SK-N-SH (cell line): ENCODE measurements at regions not wholly inside any gene's neighbourhood (a gene's known extent, or its start where the extent isn't known, plus 50 kb on each side); places are given as distances from the start of the nearest gene placed in this dataset.

Experiments
- CTCF ChIA-PET: fragments of 300-600, 350-600 bp; formaldehyde crosslinking; extraction: SDS; loops from one replicate; lab custom pipeline; 2021; lab: Yijun Ruan, JAX
- POLR2A ChIA-PET: fragments of 350-600 bp; sonication (Branson Sonifier 250); formaldehyde crosslinking; extraction: SDS; loops from one replicate; lab custom pipeline; 2020; ENCODE audit warnings: antibody characterized with exemption, inconsistent platforms; lab: Yijun Ruan, JAX
- DNase-seq: peaks from one replicate; pipeline ENCODE4 v3.0.0; 2012
- H2AFZ ChIP-seq: fragments of 200-600 bp; sonication (generic); 2 replicates; pipeline ENCODE4 v1.8.1; 2016; ENCODE audit warnings: antibody characterized with exemption, mild to moderate bottlenecking, low read depth
- H3F3A ChIP-seq: fragments of 200-600 bp; sonication (generic); replicated peaks from 2 replicates; pipeline ENCODE3; 2016; ENCODE audit warnings: antibody characterized with exemption, mild to moderate bottlenecking; ENCODE audit not compliant: insufficient read depth
- H3K27ac ChIP-seq, 2 experiments: fragments of 200-500 bp in 1 of 2; fragments of 200-600 bp in 1 of 2; sonication (Bioruptor generic) in 1 of 2; sonication (generic), shearing (Covaris generic) in 1 of 2; 2 replicates each; pipeline versions ENCODE4 v1.5.1 to v1.6.1; 2014 to 2016; ENCODE audit warnings: low read depth in 2 of 2, inconsistent platforms in 1 of 2, low read length in 1 of 2, mild to moderate bottlenecking in 1 of 2, mixed read lengths in 1 of 2
- H3K27me3 ChIP-seq: fragments of 200-600 bp; sonication (generic), shearing (Covaris generic); 2 replicates; pipeline ENCODE4 v1.6.1; 2016; ENCODE audit warnings: mixed run types; ENCODE audit not compliant: insufficient read depth
- H3K36me3 ChIP-seq, 2 experiments: fragments of 200-500 bp in 1 of 2; fragments of 200-600 bp in 1 of 2; sonication (Bioruptor generic) in 1 of 2; sonication (generic) in 1 of 2; replicated peaks in 1 of 2; 2 replicates each; pipeline versions ENCODE3 to v1.5.1; 2014 to 2016; ENCODE audit warnings: low read length in 1 of 2, mild to moderate bottlenecking in 1 of 2; ENCODE audit not compliant: insufficient read depth in 2 of 2, control insufficient read depth in 1 of 2
- H3K4me1 ChIP-seq, 2 experiments: fragments of 200-500 bp in 1 of 2; fragments of 200-600 bp in 1 of 2; sonication (Bioruptor generic) in 1 of 2; sonication (generic), shearing (Covaris generic) in 1 of 2; 2 replicates each; pipeline versions ENCODE4 v1.5.1 to v1.6.1; 2014 to 2016; ENCODE audit warnings: low read depth in 1 of 2, low read length in 1 of 2, mixed run types in 1 of 2; ENCODE audit not compliant: insufficient read depth in 2 of 2, control insufficient read depth in 1 of 2
- H3K4me2 ChIP-seq: fragments of 200-600 bp; sonication (generic), shearing (Covaris generic); 2 replicates; pipeline ENCODE4 v1.6.1; 2017; ENCODE audit warnings: mixed run types
- H3K4me3 ChIP-seq, 2 experiments: fragments of 200-500 bp in 1 of 2; fragments of 200-600 bp in 1 of 2; sonication (Bioruptor generic) in 1 of 2; sonication (generic), shearing (Covaris generic) in 1 of 2; 2 replicates each; pipeline versions ENCODE4 v1.5.1 to v1.8.1; 2014 to 2016; ENCODE audit warnings: low read depth in 2 of 2, inconsistent platforms in 1 of 2, low read length in 1 of 2, mild to moderate bottlenecking in 1 of 2, mixed read lengths in 1 of 2, moderate library complexity in 1 of 2
- H3K79me2 ChIP-seq: fragments of 200-600 bp; sonication (generic); 2 replicates; pipeline ENCODE4 v1.8.1; 2017; ENCODE audit warnings: mild to moderate bottlenecking; ENCODE audit not compliant: insufficient read depth
- H3K9ac ChIP-seq: fragments of 200-600 bp; sonication (generic); 2 replicates; pipeline ENCODE4 v1.6.1; 2017; ENCODE audit warnings: mixed run types
- H3K9me2 ChIP-seq: fragments of 200-600 bp; sonication (generic); 2 replicates; pipeline ENCODE4 v1.6.1; 2017; ENCODE audit warnings: mixed run types
- H3K9me3 ChIP-seq: fragments of 200-600 bp; sonication (generic); 2 replicates; pipeline ENCODE4 v1.6.1; 2017; ENCODE audit warnings: mixed run types, mild to moderate bottlenecking, moderate library complexity
- H4K20me1 ChIP-seq: fragments of 200-600 bp; sonication (generic); 2 replicates; pipeline ENCODE4 v1.6.1; 2017; ENCODE audit warnings: mild to moderate bottlenecking, mixed run types; ENCODE audit not compliant: insufficient read depth
- EP300 ChIP-seq, 2 experiments: IDR thresholded peaks; 2 replicates each; pipeline versions ENCODE4 v1.4.0 to v1.6.1; 2012; ENCODE audit warnings: borderline replicate concordance in 1 of 2, low read depth in 1 of 2, low read length in 1 of 2
- EZH2phosphoT487 ChIP-seq: fragments of 200-600 bp; sonication (generic); IDR thresholded peaks from 2 replicates; pipeline ENCODE4 v1.6.1; 2017; ENCODE audit warnings: low read depth, mixed run types, mild to moderate bottlenecking, antibody characterized with exemption, moderate library complexity, borderline replicate concordance
- FOXJ3 ChIP-seq: sonication (generic); formaldehyde crosslinking; IDR thresholded peaks from 2 replicates; pipeline ENCODE4 v1.5.1; 2020; ENCODE audit warnings: mild to moderate bottlenecking, missing genetic modification reagents
- GATA2 ChIP-seq: sonication (generic); formaldehyde crosslinking; IDR thresholded peaks from 2 replicates; pipeline ENCODE4 v1.5.0; 2020; ENCODE audit warnings: mild to moderate bottlenecking, missing genetic modification reagents
- JUND ChIP-seq: IDR thresholded peaks from 2 replicates; pipeline ENCODE4 v1.4.0; 2012
- MXI1 ChIP-seq: IDR thresholded peaks from 2 replicates; pipeline ENCODE4 v1.6.1; 2012; ENCODE audit warnings: mild to moderate bottlenecking, low read depth, low read length, improper control_type of control experiment
- NFIC ChIP-seq: IDR thresholded peaks from 2 replicates; pipeline ENCODE4 v1.4.0; 2012; ENCODE audit warnings: borderline replicate concordance
- POLR2AphosphoS5 ChIP-seq: IDR thresholded peaks from 2 replicates; pipeline ENCODE4 v1.6.1; 2012; ENCODE audit warnings: low read depth, low read length
- RCOR1 ChIP-seq: fragments of 150-350 bp; IDR thresholded peaks from 2 replicates; pipeline ENCODE4 v1.6.1; 2017; ENCODE audit warnings: antibody characterized with exemption, low read length
- SIN3A ChIP-seq: IDR thresholded peaks from 2 replicates; pipeline ENCODE4 v1.6.1; 2012; ENCODE audit warnings: low read depth, mild to moderate bottlenecking, low read length, moderate library complexity, borderline replicate concordance
- SMC3 ChIP-seq: IDR thresholded peaks from 2 replicates; pipeline ENCODE4 v1.6.1; 2012; ENCODE audit warnings: low read depth, low read length, improper control_type of control experiment
- TAF1 ChIP-seq: IDR thresholded peaks from 2 replicates; pipeline ENCODE4 v1.6.1; 2012; ENCODE audit warnings: low read depth, mild to moderate bottlenecking, low read length, moderate library complexity, borderline replicate concordance
- TCF12 ChIP-seq: IDR thresholded peaks from 2 replicates; pipeline ENCODE4 v1.4.0; 2012
- TEAD4 ChIP-seq: IDR thresholded peaks from 2 replicates; pipeline ENCODE4 v1.4.0; 2012; ENCODE audit warnings: mild to moderate bottlenecking, borderline replicate concordance; ENCODE audit not compliant: insufficient read depth
- WGBS: methylation state at CpG from one replicate; pipeline ENCODE4 v1.1.6; 2017; ENCODE audit warnings: low lambda C conversion rate; 5-methylcytosine and 5-hydroxymethylcytosine counted together
- TF ChIP-seq, protein P1 (sequence below): IDR thresholded peaks from 2 replicates; pipeline ENCODE4 v1.6.1; 2012; ENCODE audit warnings: mild to moderate bottlenecking, low read depth, low read length, moderate library complexity
- TF ChIP-seq, protein P2 (sequence below): IDR thresholded peaks from 2 replicates; pipeline ENCODE4; 2012
- TF ChIP-seq, protein P3 (sequence below): fragments of 150-350 bp; IDR thresholded peaks from 2 replicates; pipeline ENCODE4 v1.6.1; 2017; ENCODE audit warnings: antibody characterized with exemption, low read length, low read depth, borderline replicate concordance

DNA sequence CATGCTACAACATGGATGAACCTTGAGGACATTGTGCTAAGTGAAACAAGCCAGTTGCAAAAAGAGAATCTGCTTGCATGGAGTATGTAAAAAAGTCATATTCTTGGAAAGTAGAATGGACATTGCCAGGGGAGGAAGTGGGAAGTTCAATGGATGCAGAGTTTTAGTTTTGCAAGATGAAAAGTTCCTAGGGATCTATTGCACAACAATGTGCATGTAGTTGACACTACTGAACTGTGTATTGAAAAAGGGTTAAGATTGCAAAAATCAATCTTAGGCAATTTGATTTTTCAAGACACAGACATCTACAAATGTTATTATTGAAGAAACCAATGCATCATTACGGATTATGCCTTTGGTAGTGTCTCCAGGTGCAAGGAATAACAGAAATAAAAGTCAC, 50.3 kb upstream of the MAGI3 start:
- Histone ChIP-seq H3K4me3 (no peak overlapping the region), H3F3A (no peaks in the 10 kb centered on the region), H3K4me1 (no peaks in the 10 kb centered on the region), H3K27ac (no peak overlapping the region), H4K20me1 (no peaks in the 10 kb centered on the region), H3K4me2 (no peak overlapping the region), H3K9me2 (no peaks in the 10 kb centered on the region), H3K9me3 (no peaks in the 10 kb centered on the region), H2AFZ (no peak overlapping the region), H3K9ac (no peak overlapping the region), H3K79me2 (no peaks in the 10 kb centered on the region), H3K27me3 (no peaks in the 10 kb centered on the region), H3K36me3 (no peaks in the 10 kb centered on the region)
- WGBS: 33% methylated on average over 1 of the region's 1 CpG
- TF ChIP-seq FOXJ3: no peak
- TF ChIP-seq GATA2 (CRISPR knock-in tag): no peak
- no peak for TF ChIP-seq TAF1
- TF ChIP-seq, protein P1, sequence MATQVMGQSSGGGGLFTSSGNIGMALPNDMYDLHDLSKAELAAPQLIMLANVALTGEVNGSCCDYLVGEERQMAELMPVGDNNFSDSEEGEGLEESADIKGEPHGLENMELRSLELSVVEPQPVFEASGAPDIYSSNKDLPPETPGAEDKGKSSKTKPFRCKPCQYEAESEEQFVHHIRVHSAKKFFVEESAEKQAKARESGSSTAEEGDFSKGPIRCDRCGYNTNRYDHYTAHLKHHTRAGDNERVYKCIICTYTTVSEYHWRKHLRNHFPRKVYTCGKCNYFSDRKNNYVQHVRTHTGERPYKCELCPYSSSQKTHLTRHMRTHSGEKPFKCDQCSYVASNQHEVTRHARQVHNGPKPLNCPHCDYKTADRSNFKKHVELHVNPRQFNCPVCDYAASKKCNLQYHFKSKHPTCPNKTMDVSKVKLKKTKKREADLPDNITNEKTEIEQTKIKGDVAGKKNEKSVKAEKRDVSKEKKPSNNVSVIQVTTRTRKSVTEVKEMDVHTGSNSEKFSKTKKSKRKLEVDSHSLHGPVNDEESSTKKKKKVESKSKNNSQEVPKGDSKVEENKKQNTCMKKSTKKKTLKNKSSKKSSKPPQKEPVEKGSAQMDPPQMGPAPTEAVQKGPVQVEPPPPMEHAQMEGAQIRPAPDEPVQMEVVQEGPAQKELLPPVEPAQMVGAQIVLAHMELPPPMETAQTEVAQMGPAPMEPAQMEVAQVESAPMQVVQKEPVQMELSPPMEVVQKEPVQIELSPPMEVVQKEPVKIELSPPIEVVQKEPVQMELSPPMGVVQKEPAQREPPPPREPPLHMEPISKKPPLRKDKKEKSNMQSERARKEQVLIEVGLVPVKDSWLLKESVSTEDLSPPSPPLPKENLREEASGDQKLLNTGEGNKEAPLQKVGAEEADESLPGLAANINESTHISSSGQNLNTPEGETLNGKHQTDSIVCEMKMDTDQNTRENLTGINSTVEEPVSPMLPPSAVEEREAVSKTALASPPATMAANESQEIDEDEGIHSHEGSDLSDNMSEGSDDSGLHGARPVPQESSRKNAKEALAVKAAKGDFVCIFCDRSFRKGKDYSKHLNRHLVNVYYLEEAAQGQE: no peak
- TF ChIP-seq RCOR1: no peak
- TF ChIP-seq EZH2phosphoT487: no peak
- TF ChIP-seq, protein P2, sequence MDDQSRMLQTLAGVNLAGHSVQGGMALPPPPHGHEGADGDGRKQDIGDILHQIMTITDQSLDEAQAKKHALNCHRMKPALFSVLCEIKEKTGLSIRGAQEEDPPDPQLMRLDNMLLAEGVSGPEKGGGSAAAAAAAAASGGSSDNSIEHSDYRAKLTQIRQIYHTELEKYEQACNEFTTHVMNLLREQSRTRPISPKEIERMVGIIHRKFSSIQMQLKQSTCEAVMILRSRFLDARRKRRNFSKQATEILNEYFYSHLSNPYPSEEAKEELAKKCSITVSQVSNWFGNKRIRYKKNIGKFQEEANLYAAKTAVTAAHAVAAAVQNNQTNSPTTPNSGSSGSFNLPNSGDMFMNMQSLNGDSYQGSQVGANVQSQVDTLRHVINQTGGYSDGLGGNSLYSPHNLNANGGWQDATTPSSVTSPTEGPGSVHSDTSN: no peak
- TF ChIP-seq MXI1: no peak
- no peak for TF ChIP-seq SIN3A
- TF ChIP-seq JUND: no peak
- no peak for TF ChIP-seq EP300 (IDR thresholded peaks at IDR 0.05; ENCODE audit: borderline replicate concordance in 1 of 2, low read depth in 1 of 2, low read length in 1 of 2)
- TF ChIP-seq, protein P3, sequence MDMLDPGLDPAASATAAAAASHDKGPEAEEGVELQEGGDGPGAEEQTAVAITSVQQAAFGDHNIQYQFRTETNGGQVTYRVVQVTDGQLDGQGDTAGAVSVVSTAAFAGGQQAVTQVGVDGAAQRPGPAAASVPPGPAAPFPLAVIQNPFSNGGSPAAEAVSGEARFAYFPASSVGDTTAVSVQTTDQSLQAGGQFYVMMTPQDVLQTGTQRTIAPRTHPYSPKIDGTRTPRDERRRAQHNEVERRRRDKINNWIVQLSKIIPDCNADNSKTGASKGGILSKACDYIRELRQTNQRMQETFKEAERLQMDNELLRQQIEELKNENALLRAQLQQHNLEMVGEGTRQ: no peak
- TF ChIP-seq TCF12: no peak
- TF ChIP-seq POLR2AphosphoS5: no peak
- TF ChIP-seq TEAD4: no peak
- no peak for TF ChIP-seq SMC3
- no peak for TF ChIP-seq NFIC
- CTCF ChIA-PET: no interaction called here
- POLR2A ChIA-PET: no interaction called here
- DNase-seq: no peak
